Sigmoid colon (tissue), 4 donors: ENCODE measurements at regions not wholly inside any gene's neighbourhood (a gene's known extent, or its start where the extent isn't known, plus 50 kb on each side); places are given as distances from the start of the nearest gene placed in this dataset.

Experiments
- EP300 ChIP-seq, 4 donors: sonication (generic); formaldehyde crosslinking; IDR thresholded peaks; one replicate each; pipeline ENCODE4 v1.6.1; 2017; ENCODE audit warnings: antibody characterized with exemption in 4 of 4
- POLR2AphosphoS5 ChIP-seq, 4 donors: sonication (generic); formaldehyde crosslinking; IDR thresholded peaks; one replicate each; pipeline ENCODE4 v1.6.1; 2017; ENCODE audit warnings: antibody characterized with exemption in 4 of 4
- TF ChIP-seq, protein P1 (sequence below), 4 experiments: fragments of 450-650 bp in 3 of 4; fragments of 200-600 bp in 1 of 4; IDR thresholded peaks; one replicate each; pipeline ENCODE4 v1.5.1; 2016 to 2019; ENCODE audit warnings: antibody characterized with exemption in 4 of 4, mild to moderate bottlenecking in 3 of 4, moderate library complexity in 2 of 4

DNA sequence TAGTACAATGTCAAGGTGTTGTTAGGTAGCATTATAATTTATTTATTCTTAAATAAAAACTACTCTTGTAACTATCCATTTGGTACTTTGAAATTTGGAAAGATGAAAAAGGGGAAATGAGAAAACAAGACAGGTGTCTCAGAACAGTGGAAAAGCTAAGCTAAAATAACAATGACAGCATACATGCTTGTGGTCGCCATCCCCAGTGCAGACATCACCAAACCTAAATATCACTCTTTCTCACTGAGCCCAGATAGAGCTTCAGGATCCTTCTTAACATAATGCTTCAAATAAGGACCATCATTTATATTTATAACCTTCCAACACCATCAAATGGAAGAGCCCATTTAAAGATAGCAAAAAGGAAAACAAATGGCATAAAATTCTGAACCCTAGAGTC, 434.4 kb upstream of the BRINP1 start:
- TF ChIP-seq, protein P1, sequence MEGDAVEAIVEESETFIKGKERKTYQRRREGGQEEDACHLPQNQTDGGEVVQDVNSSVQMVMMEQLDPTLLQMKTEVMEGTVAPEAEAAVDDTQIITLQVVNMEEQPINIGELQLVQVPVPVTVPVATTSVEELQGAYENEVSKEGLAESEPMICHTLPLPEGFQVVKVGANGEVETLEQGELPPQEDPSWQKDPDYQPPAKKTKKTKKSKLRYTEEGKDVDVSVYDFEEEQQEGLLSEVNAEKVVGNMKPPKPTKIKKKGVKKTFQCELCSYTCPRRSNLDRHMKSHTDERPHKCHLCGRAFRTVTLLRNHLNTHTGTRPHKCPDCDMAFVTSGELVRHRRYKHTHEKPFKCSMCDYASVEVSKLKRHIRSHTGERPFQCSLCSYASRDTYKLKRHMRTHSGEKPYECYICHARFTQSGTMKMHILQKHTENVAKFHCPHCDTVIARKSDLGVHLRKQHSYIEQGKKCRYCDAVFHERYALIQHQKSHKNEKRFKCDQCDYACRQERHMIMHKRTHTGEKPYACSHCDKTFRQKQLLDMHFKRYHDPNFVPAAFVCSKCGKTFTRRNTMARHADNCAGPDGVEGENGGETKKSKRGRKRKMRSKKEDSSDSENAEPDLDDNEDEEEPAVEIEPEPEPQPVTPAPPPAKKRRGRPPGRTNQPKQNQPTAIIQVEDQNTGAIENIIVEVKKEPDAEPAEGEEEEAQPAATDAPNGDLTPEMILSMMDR (IDR thresholded peaks at IDR 0.05) = no peak
- TF ChIP-seq EP300 (IDR thresholded peaks at IDR 0.05) (no peak), POLR2AphosphoS5 (IDR thresholded peaks at IDR 0.05) (no peak)
